GM19395 (cell line): ENCODE measurements at regions not wholly inside any gene's neighbourhood (a gene's known extent, or its start where the extent isn't known, plus 50 kb on each side); places are given as distances from the start of the nearest gene placed in this dataset.
A peak's percentile ranks its signal among the peaks of the same experiment; 100 is the strongest.

Experiments used
- ATAC-seq: cut with Tn5 transposase; IDR thresholded peaks from one replicate; pipeline ENCODE4 v1.9.1; 2021; ENCODE audit warnings: mild to moderate bottlenecking, moderate library complexity; ENCODE audit not compliant: unreplicated experiment

DNA sequence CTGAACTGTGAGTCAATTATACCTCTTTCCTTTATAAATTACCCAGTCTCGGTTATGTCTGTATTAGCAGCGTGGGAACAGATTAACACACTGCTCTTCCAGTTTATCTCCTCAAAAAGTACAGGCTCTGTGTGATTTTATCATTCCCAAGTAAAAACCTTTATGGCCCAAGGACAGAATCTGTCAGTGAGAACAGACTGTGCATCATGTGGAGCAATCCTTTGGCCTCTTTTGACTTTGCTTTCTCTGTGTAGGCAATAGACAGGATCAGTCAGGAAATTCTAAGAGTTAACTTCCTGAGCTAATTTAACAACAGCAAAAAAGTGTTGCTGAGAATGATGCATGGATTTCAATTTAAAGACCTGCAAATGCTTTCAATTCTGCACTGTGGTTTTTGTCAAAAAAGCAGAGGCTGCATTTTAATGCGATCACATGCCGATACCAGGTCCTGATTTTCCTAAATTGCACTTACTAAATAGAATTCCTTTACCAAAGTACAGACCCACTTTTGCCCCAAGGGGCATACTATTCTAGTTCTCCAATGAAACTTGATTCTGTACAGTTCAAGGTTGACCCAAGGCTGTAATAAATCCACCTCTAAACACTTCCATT, 246.7 kb upstream of the MARCKS start:
- ATAC-seq = no peak

DNA sequence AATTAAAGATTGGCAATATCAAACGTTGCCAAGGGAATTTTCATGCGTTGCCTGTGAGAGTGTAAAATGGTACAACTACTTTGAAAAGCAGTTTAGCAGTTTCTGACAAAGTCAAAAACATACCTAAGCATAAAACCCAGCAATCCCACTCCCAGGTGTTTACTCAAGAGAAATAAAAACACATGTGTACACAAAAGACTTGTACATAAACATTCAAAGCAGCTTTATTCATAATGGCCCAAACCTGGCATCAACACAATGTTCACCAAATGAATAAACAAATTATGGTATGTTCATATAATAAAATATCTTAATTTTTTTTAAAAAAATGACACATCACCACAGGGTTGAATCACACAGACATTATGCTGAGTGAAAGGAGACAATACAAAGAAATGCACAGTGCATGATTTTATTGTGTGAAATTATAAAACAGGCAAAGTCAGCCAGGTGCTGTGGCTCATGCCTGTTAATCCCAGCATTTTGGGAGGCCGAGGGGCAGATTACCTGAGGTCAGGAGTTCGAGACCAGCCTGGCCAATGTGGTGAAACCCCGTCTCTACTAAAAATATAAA, 240.4 kb upstream of the MARCKS start:
- ATAC-seq = no peak

DNA sequence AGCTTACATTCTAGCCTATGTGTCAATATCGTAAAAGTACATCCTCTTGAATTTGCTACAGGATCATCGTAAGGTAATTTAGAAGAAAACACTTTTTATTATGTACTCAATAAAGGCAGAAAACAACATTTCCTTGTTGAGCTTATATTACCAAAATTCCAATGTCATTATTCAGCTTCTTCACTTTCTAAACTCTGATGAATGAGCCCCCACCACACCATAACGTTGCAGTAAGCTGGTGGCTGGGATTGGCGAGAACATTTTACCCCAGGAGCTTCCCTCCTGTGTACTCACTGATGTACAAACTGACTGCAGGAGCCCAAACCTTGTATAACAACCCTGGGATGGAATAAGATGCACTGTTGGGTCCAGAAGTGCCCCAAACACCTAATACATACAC, 238.1 kb upstream of the MARCKS start:
- ATAC-seq = no peak

DNA sequence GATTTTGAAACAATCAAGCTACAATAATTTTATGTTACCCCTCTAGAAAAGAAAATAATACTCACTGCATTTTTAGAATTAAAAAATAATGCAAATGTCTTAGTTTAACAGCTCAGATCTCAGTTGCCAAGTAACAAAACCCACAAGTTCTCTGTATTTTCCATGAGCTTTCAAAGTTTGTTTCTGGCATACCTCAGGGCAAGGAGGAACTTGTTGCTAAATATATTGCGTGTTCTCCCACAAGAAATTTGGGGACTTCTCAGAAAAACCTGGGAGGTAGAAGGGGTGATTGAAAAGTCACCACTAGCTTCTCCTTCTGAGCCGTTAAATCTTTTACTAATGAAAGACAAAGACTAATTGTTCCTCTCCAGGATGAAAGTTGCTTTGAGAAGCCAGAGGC, 236.8 kb upstream of the MARCKS start:
- ATAC-seq = no peak

DNA sequence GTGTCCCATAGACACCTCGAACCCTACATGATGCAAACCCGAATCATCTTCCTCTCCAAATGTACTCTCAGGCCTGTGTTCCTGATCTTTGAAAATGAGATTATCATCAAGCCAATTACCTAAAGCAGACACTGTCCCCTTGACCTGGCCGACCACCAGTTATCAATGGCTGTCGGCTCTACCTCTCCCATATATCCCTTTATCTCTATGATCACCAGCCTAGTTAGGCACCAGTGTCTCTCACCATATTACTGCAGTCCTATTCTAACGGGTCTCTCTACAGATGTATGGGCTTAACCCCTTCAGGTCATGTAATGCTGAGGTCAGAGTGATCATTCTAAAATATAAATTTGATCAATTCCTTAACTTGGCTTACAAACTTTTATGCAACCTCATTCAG, 234.9 kb upstream of the MARCKS start:
- no peak for ATAC-seq

DNA sequence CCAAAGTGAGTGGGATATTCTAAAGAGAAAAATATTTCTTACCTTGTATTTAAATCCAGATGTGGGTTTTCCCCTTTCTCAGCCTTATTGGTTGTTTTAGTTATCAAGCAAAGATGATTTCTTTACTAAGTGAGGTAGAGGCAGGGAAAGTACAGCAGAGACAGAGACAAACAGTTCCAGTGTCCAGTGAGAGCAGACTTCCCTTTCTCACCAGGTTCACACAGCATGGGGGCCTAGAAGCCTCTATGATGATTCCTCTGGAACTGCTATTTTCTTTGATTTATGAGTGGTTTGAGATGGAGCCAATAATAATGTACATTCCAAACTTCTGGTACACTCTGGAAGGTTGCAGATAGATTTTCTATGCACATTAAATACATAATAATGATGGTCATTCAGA, 234.0 kb upstream of the MARCKS start:
- no peak for ATAC-seq

DNA sequence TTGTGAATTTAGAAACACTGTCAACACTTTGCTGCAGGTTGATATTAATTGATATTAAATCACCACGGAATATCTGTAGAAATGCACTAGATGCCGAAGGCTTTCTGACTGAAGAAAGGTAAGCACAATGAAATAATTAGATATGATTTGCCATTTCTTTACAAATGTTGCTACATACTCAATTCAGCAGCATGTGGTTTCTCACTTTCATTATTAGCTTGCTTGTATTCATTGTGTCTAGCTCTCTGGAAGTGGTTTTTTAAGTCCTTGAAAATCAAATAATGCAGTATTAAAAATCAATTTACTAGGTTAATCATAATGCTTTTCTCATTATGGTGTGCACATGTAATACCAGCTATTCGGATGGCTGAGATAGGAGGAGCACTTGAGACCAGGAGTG, 231.3 kb upstream of the MARCKS start:
- ATAC-seq = peak; percentile 52

DNA sequence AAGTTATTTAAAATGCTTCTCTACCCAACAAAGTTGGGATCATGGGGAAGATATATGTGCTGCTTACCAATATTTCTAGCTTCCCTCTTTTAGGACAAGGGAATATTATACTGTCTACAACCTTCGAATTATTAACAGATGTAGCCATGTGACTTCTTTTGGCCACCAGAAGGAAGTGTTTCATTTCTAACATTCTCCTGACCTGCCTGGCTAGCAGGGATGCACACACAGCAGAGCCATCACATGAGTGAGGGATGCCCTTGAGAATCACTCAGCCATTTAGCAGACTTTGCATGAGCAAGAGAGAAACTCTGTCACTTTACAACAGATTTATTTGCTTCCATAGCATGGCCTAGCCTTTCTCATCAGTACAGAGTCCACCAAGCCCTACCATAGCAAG, 230.7 kb upstream of the MARCKS start:
- ATAC-seq = peak; percentile 28

DNA sequence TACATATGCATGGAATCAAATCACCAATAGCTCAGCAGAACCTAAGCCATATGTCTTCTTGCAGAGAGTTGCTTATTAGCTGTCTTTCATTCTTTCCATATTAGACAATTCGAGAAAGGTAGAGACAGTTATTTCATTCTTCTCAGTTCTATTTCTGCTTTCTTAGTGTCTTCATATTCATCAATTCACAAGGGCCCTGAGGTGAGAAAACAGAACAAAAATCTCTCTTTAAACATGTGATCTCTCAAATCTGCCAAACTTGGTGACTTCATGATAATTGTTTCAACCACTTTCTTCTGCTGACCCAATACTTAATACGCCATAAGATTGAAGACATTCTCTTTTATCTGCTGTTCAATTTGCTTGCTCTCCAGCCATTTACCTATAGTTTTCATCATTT, 229.7 kb upstream of the MARCKS start:
- ATAC-seq = peak; percentile 16

DNA sequence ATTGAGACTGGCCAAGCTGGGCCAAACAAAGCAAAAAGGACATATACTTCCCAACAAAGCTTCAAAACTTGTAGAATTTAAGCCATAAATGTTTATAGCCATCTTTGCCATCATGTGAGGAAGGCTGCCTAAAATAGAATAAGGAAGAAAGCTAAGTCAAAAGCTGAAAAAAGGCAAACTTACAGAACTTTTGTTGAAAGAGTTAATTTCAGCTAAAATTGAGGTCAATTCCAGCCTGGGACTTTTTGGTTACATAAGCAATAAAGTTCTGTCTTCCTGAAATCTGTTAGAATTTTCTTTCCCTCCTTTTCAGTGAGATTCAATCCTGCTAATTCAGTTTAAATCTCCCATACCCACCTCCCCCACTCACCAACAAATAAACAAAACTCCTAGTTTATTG, 227.9 kb upstream of the MARCKS start:
- ATAC-seq = no peak

DNA sequence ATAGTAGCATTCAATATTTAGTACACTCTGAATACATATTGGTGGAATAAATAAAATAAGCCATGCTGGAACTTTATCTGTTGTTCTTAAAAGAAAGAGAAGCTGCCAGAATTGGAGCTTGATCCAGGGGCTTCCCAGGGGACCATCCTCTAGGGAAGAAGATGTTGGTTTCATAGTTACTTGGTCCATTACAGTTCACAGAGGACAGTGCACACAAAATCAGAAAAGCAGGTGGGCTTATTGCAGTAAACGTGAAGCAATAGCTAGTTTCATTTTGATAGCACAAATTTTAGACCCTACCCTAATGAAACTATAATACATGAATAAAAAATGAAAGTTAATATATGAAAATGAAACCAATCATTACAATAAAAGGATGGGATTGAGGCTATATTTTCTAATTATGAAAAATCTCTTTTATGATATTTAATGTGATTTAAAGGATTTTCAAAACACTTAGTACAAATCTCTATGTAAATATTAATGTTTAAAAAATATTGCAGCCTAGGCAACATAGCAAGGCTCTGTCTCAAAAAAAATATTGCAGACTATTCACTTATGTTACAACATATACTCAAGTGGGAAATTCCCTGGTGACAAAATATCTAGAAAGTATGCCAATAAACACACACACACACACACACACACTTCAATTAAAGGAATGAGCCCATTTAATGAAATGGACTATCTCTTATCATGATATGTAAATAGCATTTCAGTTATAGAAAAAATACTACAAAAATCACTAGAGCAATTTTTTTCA, 227.0 kb upstream of the MARCKS start:
- ATAC-seq = no peak

DNA sequence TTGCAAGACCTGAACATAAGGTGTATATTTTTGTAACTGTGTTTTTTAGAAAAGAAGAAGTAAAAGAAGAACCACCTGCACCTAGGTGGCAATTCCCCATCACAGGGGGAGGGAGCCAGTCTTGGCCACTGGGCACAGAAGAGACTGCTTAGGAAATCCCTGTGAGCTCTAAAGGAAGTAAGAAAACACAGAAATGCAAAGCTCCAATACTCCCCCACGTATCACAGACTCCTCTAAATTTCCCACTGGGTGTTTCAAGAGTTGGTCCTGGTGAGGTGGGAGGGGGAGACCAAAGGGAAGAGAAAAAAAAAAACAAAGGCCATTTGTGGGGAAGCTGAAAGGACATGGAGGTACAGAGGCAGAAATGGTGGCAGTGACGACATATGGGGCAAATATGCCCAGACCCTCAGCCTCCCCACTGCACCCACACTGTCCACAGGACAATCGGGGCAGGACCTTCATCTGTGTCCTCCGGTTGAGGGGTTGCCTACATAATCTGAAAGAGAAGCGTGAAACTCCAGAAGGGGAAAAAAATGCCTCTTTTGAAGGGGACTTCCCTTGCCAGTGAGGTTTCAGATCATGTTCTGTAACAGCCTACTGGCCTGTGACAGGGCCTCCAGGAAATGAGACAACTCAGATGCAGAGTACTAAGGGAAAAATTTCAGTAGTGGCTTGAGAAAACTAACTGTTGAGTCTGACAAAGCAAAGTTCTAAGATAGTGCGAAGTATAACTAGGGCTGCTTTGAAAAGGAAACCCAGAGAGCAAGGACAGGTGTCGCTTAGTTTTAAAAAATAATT, 226.2 kb upstream of the MARCKS start:
- ATAC-seq = peak; percentile 68

DNA sequence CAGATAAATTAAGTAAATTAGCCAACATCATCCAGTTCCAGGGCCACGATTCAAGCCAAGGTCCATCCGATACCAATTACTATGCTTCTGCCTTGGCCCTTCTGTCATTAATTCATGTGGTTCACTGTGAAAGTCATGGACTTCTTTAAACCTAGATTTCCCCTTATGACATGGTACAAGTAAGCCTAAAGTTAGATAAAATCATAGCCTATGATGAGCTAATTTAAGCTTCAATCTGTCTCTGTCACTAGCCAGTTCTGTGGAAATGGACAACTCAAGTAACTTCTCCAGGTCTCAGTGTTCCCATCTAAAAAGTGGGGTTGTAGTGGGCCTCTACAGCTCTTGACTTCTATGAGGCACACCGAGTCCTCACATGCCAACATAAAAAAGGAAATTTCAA, 225.5 kb upstream of the MARCKS start:
- ATAC-seq = no peak

DNA sequence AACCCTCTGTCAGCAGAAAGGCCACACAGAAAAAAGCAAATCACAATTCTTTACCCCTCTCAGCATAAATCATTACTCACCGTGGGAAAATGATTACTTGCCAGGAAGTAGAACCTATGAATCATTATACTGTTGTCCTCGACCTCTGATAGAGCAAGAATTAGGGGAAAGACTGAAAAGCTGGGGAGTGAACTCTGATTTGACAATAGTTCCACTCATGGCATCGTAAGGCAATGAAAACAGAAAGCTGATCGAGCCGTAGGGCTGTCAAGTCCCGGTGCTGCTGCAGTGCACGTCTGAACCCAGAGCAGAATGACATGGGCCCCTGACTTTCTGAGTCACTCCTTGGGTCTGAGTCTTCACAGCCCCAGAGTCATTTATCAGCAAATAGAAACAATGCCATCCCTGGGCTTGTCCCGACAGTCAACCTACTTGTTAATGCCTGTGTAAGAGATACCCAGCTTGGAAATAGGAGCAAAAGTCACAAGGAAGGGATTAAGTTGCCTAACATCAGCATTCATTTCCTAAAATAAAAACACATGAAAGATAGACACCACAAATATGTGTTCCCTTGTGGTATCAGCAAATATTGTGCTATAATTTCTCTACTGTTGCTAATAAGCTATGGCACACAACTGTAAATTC, 224.8 kb upstream of the MARCKS start:
- peak; percentile 41 for ATAC-seq

DNA sequence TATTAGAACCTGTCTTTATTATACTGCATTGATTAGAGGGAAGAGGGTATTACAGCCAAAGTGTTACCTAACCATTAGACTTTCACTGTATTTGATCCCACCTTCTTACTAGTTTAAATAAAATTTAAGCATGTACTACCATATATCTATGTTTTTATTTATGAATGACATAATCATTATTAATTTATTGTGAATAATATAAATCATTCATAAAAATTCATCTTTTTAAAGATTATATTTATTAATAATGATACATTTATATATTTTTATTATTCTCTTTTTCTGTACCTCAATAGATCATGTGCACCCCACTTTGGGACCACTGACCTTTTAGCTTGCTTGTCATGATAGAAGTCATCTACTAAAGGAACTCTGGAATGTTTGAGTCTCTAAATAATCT, 223.5 kb upstream of the MARCKS start:
- no peak for ATAC-seq

DNA sequence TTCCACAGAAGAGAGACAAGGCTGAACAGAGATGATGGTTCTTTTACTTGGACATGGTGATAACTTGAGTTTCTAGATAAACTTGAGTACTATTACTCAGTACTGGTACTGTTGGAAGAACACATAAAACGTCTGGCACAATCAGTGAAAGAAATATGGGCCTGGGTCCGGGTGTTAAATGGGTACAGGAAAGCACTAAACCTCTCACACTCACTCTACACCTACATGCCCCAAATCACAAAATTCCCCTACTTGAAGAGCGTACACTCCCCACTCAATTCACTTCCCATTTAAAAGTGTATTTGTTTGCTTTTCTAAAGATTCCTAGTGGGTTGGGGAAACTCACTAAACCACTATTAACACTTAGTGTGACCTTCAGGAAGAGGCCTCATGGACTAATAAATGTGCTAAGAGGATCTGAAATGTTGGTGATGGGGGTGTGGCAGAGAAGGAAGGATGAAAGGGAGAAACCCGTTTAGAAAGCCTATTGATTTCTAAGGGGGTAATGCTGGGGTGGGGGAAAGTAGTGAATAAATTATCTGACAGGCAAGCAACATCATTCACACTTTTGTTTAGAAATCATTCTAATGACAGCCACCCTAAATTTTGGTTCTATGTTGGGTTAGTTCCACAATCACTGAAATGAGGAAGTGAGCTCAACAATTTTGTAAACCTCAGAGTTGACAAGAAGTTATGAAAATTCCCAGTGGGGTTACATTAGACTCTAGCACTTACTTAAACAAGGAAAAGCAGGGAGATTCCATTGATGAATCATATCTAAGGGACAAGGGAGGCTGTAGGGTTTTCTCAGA, 222.6 kb upstream of the MARCKS start:
- ATAC-seq = peak; percentile 26

DNA sequence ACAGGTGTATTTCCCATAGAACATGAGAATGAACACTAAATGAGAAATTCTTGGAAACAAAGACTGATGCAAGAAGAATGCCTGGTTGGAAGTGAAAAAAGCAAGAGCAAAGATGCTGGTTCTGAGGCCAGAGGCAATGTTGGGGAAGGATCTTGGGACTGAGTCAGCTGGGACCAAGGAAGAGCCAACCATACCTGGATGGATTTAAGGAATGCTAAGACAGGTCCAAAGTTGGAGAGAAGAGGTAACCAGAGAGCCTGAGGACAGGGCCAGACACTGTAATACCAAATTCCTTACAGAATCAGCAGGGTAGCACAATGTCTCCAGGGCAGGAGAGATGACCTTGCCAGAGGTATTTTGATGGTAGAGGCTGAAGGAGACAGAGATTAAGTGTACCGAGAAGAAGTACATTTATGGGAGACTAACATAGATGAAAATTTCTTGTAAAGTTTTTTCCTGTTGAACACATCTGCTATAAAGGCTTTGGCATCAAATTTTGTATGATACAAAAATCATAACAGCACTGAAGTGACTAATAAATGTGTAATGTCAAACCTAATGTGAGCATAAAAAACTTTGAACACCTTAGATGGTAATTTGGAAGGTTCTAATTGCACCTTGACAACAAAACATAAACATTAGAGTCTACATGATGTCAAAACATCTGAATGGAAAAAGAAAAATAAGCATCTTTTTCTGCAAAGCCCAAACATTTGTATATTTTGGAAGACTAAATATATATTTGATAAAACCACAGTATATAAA, 221.7 kb upstream of the MARCKS start:
- no peak for ATAC-seq

DNA sequence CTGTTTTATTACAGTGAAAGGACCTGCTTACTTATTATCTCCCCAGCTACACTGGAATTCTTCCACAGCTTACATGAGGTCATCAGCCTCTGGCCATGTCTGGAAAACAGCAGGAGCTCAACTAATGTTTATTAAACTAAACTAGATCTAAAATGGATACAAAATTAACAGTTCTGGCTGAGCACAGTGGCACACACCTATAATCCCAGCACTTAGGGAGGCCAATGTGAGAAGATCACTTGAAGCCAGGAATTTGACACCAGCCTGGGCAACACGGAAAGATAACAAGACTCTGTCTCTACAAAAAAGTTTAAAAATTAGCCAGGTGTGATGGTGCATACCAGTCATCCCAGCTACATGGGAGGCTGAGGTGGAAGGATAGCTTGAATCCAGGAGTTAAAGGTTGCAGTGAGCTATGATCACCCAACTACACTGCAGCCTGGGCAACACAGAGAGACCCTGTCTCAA, 220.8 kb upstream of the MARCKS start:
- ATAC-seq = no peak

DNA sequence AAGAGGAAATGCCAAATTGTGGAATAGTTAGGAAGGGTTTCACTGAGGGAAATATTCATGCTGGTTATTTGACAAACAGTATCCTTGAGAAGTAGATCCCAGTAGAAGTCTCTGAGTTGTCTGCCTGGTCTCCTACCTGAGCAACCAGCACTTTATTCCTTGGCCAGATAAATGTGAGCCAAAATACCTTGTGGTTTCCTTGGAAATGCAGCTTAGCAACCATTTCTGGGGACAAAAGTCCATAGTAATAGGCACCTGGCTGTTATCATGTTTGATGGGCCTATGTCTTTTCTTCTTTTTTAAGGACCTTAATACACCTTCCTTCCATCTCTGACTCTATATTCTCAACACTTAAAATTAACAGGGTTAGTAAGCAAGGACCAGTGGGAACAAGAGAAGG, 217.1 kb upstream of the MARCKS start:
- ATAC-seq = no peak
